ENCODE measurements at regions not wholly inside any gene's neighbourhood (a gene's known extent, or its start where the extent isn't known, plus 50 kb on each side); places are given as distances from the start of the nearest gene placed in this dataset.

DNA sequence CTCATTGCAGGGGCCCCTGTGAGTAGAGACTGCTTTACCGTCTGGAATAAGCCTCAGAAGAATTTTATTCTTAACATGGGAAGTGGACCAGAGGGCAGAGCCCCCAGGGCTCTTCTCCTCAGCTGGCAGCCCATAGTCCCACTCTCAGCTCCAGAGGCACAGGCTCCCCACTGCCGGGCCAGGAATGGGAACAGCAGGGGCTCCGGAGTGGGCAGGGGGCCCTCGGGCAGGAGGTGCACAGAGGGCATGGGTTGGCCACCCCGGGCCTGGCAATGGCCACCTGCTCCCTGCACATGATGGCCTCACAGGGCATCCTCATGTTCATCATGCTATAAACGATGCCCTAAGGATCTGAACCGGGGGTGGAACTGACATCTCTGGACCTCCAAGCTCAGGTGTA lies 1469.7 kb downstream of the BRD1 start:
- Histone ChIP-seq H3K36me3 (ENCODE audit: low read length) (no peaks in the 10 kb centered on the region), H3K9ac (ENCODE audit: low read length) (no peak overlapping the region), H3K27ac (ENCODE audit: low read depth, low read length) (no peak overlapping the region), H3K9me2 (replicated peaks; ENCODE audit: insufficient read depth, low read length) (no peaks in the 10 kb centered on the region), H3K4me2 (ENCODE audit: low read depth, low read length, poor library complexity, severe bottlenecking) (no peak overlapping the region), H3K79me2 (ENCODE audit: insufficient read depth, low read length) (no peaks in the 10 kb centered on the region), H3K27me3 (ENCODE audit: low read length) (no peaks in the 10 kb centered on the region), H3K9me3 (ENCODE audit: insufficient read depth, low read length) (no peaks in the 10 kb centered on the region), H2AFZ (ENCODE audit: low read depth, low read length, severe bottlenecking) (no peak overlapping the region), H4K20me1 (ENCODE audit: low read depth, low read length) (no peaks in the 10 kb centered on the region), H3F3A (ENCODE audit: insufficient read depth) (no peaks in the 10 kb centered on the region), H3K4me3 (ENCODE audit: insufficient read depth, low read length, poor library complexity, severe bottlenecking) (no peak overlapping the region)
- TF ChIP-seq, protein P1, sequence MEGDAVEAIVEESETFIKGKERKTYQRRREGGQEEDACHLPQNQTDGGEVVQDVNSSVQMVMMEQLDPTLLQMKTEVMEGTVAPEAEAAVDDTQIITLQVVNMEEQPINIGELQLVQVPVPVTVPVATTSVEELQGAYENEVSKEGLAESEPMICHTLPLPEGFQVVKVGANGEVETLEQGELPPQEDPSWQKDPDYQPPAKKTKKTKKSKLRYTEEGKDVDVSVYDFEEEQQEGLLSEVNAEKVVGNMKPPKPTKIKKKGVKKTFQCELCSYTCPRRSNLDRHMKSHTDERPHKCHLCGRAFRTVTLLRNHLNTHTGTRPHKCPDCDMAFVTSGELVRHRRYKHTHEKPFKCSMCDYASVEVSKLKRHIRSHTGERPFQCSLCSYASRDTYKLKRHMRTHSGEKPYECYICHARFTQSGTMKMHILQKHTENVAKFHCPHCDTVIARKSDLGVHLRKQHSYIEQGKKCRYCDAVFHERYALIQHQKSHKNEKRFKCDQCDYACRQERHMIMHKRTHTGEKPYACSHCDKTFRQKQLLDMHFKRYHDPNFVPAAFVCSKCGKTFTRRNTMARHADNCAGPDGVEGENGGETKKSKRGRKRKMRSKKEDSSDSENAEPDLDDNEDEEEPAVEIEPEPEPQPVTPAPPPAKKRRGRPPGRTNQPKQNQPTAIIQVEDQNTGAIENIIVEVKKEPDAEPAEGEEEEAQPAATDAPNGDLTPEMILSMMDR (IDR thresholded peaks at IDR 0.05; ENCODE audit: insufficient read depth, low read length, poor library complexity, severe bottlenecking), result no peak

DNA sequence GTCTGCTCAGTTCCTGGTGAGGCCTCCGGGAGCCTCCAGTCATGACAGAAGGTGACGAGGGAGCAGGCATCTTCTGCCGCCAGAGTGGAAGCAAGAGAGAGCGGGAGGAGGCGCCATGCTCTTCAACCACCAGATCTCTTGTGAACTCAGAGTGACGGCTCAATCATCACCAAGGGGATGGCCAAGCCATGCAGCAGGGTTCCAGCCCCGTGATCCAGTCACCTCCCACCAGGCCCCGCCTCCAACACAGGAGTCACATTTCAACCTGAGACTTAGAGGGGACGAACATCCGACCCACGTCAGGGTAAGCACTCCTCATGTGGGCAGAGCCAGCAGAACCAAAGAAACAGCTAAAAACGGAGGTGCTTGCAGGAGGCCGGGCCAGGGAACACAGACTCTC lies 1470.5 kb downstream of the BRD1 start:
- no peaks in the 10 kb centered on the region for H4K20me1 ChIP-seq (ENCODE audit: low read depth, low read length)
- H3K4me2 ChIP-seq (ENCODE audit: low read depth, low read length, poor library complexity, severe bottlenecking), result no peak overlapping the region
- no peaks in the 10 kb centered on the region for H3F3A ChIP-seq (ENCODE audit: insufficient read depth)
- TF ChIP-seq, protein P1 (IDR thresholded peaks at IDR 0.05; ENCODE audit: insufficient read depth, low read length, poor library complexity, severe bottlenecking), result no peak
- no peak for TF ChIP-seq EZH2phosphoT487 (conservative IDR thresholded peaks at IDR 0.05; ENCODE audit: low read length)
- H3K4me3 ChIP-seq (ENCODE audit: insufficient read depth, low read length, poor library complexity, severe bottlenecking), result no peak overlapping the region
- H3K79me2 ChIP-seq (ENCODE audit: insufficient read depth, low read length), result no peaks in the 10 kb centered on the region
- H2AFZ ChIP-seq (ENCODE audit: low read depth, low read length, severe bottlenecking), result no peak overlapping the region
- no peak overlapping the region for H3K27ac ChIP-seq (ENCODE audit: low read depth, low read length)
- no peaks in the 10 kb centered on the region for H3K9me3 ChIP-seq (ENCODE audit: insufficient read depth, low read length)
- no peaks in the 10 kb centered on the region for H3K9me2 ChIP-seq (replicated peaks; ENCODE audit: insufficient read depth, low read length)
- H3K27me3 ChIP-seq (ENCODE audit: low read length), result no peaks in the 10 kb centered on the region
- H3K9ac ChIP-seq (ENCODE audit: low read length), result no peak overlapping the region
- H3K36me3 ChIP-seq (ENCODE audit: low read length), result no peaks in the 10 kb centered on the region

DNA sequence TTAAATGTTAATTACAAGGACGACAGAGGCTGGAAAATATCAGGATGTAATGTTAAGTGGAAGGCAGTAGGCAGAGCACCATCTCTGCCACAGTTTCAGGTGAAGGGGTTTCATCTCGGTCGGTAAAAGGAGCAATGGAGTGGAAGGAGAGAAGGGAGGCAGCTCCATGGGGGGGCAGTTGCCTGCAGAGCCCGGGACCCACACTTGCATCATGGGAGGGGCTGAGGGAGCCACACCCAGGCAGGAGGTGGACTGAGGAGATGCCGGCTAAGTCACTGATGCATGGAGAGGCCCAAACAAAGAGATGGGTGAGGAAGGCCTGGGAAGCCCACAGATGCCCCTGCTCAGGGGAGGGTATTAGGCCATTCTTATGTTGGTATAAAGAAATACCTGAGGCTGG lies 1470.9 kb downstream of the BRD1 start:
- Histone ChIP-seq H3K36me3 (ENCODE audit: low read length) (no peaks in the 10 kb centered on the region), H3K9me3 (ENCODE audit: insufficient read depth, low read length) (no peaks in the 10 kb centered on the region), H3K79me2 (ENCODE audit: insufficient read depth, low read length) (no peaks in the 10 kb centered on the region), H3K27me3 (ENCODE audit: low read length) (no peaks in the 10 kb centered on the region), H3K9me2 (replicated peaks; ENCODE audit: insufficient read depth, low read length) (no peaks in the 10 kb centered on the region), H4K20me1 (ENCODE audit: low read depth, low read length) (no peaks in the 10 kb centered on the region), H2AFZ (ENCODE audit: low read depth, low read length, severe bottlenecking) (no peak overlapping the region), H3K9ac (ENCODE audit: low read length) (no peak overlapping the region), H3K4me2 (ENCODE audit: low read depth, low read length, poor library complexity, severe bottlenecking) (no peak overlapping the region), H3K4me3 (ENCODE audit: insufficient read depth, low read length, poor library complexity, severe bottlenecking) (no peak overlapping the region), H3K27ac (ENCODE audit: low read depth, low read length) (no peak overlapping the region), H3F3A (ENCODE audit: insufficient read depth) (no peaks in the 10 kb centered on the region)
- TF ChIP-seq EZH2phosphoT487 (conservative IDR thresholded peaks at IDR 0.05; ENCODE audit: low read length), result no peak
- TF ChIP-seq, protein P1 (IDR thresholded peaks at IDR 0.05; ENCODE audit: insufficient read depth, low read length, poor library complexity, severe bottlenecking), result no peak

DNA sequence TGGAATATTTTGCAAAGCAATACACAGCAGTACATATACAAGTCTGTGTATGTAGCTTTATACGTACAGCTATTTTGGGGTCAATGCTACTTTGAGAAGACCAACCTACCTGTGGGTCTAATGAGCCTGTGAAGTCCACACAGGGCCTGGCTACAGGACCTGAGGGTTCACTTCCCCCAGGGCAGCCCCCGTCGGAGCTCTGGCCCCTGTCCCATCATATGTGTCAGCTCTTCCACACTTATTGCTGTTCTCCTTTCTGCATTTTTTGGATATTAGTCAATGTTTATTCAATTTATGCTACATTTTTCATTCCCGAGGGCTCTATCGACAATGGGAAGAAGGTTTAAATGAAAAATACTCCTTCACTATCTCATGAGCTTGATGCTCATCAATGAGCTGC lies 1473.6 kb downstream of the BRD1 start:
- Histone ChIP-seq H3K9me2 (replicated peaks; ENCODE audit: insufficient read depth, low read length) (no peaks in the 10 kb centered on the region), H3K27ac (ENCODE audit: low read depth, low read length) (no peak overlapping the region), H3F3A (ENCODE audit: insufficient read depth) (no peaks in the 10 kb centered on the region), H4K20me1 (ENCODE audit: low read depth, low read length) (no peaks in the 10 kb centered on the region), H3K9me3 (ENCODE audit: insufficient read depth, low read length) (no peaks in the 10 kb centered on the region), H3K9ac (ENCODE audit: low read length) (no peak overlapping the region), H3K27me3 (ENCODE audit: low read length) (no peaks in the 10 kb centered on the region), H2AFZ (ENCODE audit: low read depth, low read length, severe bottlenecking) (no peak overlapping the region), H3K36me3 (ENCODE audit: low read length) (no peaks in the 10 kb centered on the region), H3K4me3 (ENCODE audit: insufficient read depth, low read length, poor library complexity, severe bottlenecking) (no peak overlapping the region), H3K4me2 (ENCODE audit: low read depth, low read length, poor library complexity, severe bottlenecking) (no peak overlapping the region), H3K79me2 (ENCODE audit: insufficient read depth, low read length) (no peaks in the 10 kb centered on the region)
- TF ChIP-seq, protein P1 (IDR thresholded peaks at IDR 0.05; ENCODE audit: insufficient read depth, low read length, poor library complexity, severe bottlenecking), result no peak
- no peak for TF ChIP-seq EZH2phosphoT487 (conservative IDR thresholded peaks at IDR 0.05; ENCODE audit: low read length)
